GM19395 (cell line): ENCODE measurements at regions not wholly inside any gene's neighbourhood (a gene's known extent, or its start where the extent isn't known, plus 50 kb on each side); places are given as distances from the start of the nearest gene placed in this dataset.

ENCODE experiments used
- ATAC-seq: cut with Tn5 transposase; IDR thresholded peaks from one replicate; pipeline ENCODE4 v1.9.1; 2021; ENCODE audit warnings: mild to moderate bottlenecking, moderate library complexity; ENCODE audit not compliant: unreplicated experiment

GRCh38 chr4:132245319-132245718, 903.8 kb upstream of the PCDH10 start:
- no peak for ATAC-seq

GRCh38 chr4:132264176-132264575, 884.9 kb upstream of the PCDH10 start:
- ATAC-seq, result no peak

GRCh38 chr4:132266374-132266773, 882.7 kb upstream of the PCDH10 start:
- ATAC-seq, result no peak

- ATAC-seq, result no peak
Observed at GRCh38 chr4:132267321-132267720, 881.8 kb upstream of the PCDH10 start.

- no peak for ATAC-seq
Observed at GRCh38 chr4:132269303-132269990, 879.6 kb upstream of the PCDH10 start.

- no peak for ATAC-seq
Observed at GRCh38 chr4:132275583-132276121, 873.4 kb upstream of the PCDH10 start.

GRCh38 chr4:132276185-132276584, 872.9 kb upstream of the PCDH10 start:
- ATAC-seq, result no peak

- no peak for ATAC-seq
Observed at GRCh38 chr4:132276989-132277388, 872.1 kb upstream of the PCDH10 start.

- no peak for ATAC-seq
Observed at GRCh38 chr4:132281733-132282132, 867.4 kb upstream of the PCDH10 start.

- no peak for ATAC-seq
Observed at GRCh38 chr4:132284910-132285426, 864.1 kb upstream of the PCDH10 start.

GRCh38 chr4:132297346-132297745, 851.7 kb upstream of the PCDH10 start:
- no peak for ATAC-seq

- ATAC-seq, result no peak
Observed at GRCh38 chr4:132299841-132300240, 849.3 kb upstream of the PCDH10 start.

- no peak for ATAC-seq
Observed at GRCh38 chr4:132312521-132312920, 836.6 kb upstream of the PCDH10 start.

- no peak for ATAC-seq
Observed at GRCh38 chr4:132313852-132314251, 835.2 kb upstream of the PCDH10 start.

GRCh38 chr4:132316738-132317137, 832.4 kb upstream of the PCDH10 start:
- ATAC-seq, result no peak

GRCh38 chr4:132317923-132318322, 831.2 kb upstream of the PCDH10 start:
- ATAC-seq, result no peak

- no peak for ATAC-seq
Observed at GRCh38 chr4:132328761-132329160, 820.3 kb upstream of the PCDH10 start.

GRCh38 chr4:132330994-132331393, 818.1 kb upstream of the PCDH10 start:
- ATAC-seq, result no peak

GRCh38 chr4:132332932-132333723, 816.0 kb upstream of the PCDH10 start:
- ATAC-seq, result no peak

GRCh38 chr4:132333724-132334047, 815.4 kb upstream of the PCDH10 start:
- no peak for ATAC-seq

- no peak for ATAC-seq
Observed at GRCh38 chr4:132334081-132334480, 815.0 kb upstream of the PCDH10 start.
